ENCODE measurements at regions not wholly inside any gene's neighbourhood (a gene's known extent, or its start where the extent isn't known, plus 50 kb on each side); places are given as distances from the start of the nearest gene placed in this dataset.

GRCh38 chr4:83191026-83191425, 76.5 kb upstream of the PLAC8 start:
- H3K27ac Mint-ChIP-seq: no peak overlapping the region
- no peak overlapping the region for H3K4me3 Mint-ChIP-seq
- peaks cover 22% of the 10 kb centered on the region for H3K4me1 Mint-ChIP-seq
- no peaks in the 10 kb centered on the region for H3K27me3 Mint-ChIP-seq
- no peaks in the 10 kb centered on the region for H3K9me3 Mint-ChIP-seq
- no peak for DNase-seq (ENCODE audit: low spot score in 2 of 2)
- no peaks in the 10 kb centered on the region for H3K36me3 Mint-ChIP-seq
- no peak for ATAC-seq (ENCODE audit: low read depth)

- DNase-seq (ENCODE audit: low spot score in 2 of 2): no peak
- Mint-ChIP-seq H3K36me3 (no peaks in the 10 kb centered on the region), H3K4me1 (peaks cover 15% of the 10 kb centered on the region), H3K9me3 (no peaks in the 10 kb centered on the region), H3K4me3 (no peak overlapping the region), H3K27ac (no peak overlapping the region), H3K27me3 (no peaks in the 10 kb centered on the region)
- ATAC-seq (ENCODE audit: low read depth): no peak
Measured at GRCh38 chr4:83189631-83190136, 75.2 kb upstream of the PLAC8 start.

DNA sequence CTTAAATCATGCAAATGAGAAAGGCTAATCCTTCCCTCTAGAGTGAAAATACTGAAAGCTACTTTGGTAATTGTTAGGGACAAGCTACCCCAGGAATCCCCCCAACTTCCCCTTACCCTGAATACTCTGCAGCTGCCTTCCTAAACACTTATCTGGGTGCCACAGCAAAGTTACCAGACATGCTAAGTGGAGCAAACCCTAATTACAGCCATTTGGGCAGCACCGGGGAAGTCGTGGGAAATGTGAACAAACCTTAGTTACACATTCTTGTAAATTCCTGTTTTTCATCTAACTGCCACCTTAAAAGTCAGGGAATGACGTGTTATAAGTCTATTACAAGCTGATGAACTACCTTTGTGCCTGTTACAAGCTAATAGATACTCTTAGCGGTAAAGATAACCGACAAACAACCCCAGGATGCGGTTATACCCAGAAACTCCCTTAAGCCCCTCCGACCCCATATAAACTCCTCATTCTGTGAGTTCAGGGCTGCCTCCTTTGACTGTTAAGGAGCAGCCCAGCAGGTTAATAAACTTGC, 66.0 kb upstream of the PLAC8 start:
- Mint-ChIP-seq H3K9me3 (no peaks in the 10 kb centered on the region), H3K27ac (peak overlapping the region; percentile 81), H3K36me3 (peaks cover 4% of the 10 kb centered on the region), H3K4me3 (peak overlapping the region; percentile 71), H3K27me3 (no peaks in the 10 kb centered on the region), H3K4me1 (peaks cover 25% of the 10 kb centered on the region)
- DNase-seq (ENCODE audit: low spot score in 2 of 2): no peak
- ATAC-seq (ENCODE audit: low read depth): peak; percentile 80

GRCh38 chr4:83179205-83179604, 64.7 kb upstream of the PLAC8 start:
- H3K4me3 Mint-ChIP-seq: no peak overlapping the region
- H3K4me1 Mint-ChIP-seq: peaks cover 35% of the 10 kb centered on the region
- no peak overlapping the region for H3K27ac Mint-ChIP-seq
- H3K36me3 Mint-ChIP-seq: peaks cover 4% of the 10 kb centered on the region
- H3K27me3 Mint-ChIP-seq: no peaks in the 10 kb centered on the region
- no peaks in the 10 kb centered on the region for H3K9me3 Mint-ChIP-seq
- DNase-seq (ENCODE audit: low spot score in 2 of 2): no peak
- ATAC-seq (ENCODE audit: low read depth): no peak

DNA sequence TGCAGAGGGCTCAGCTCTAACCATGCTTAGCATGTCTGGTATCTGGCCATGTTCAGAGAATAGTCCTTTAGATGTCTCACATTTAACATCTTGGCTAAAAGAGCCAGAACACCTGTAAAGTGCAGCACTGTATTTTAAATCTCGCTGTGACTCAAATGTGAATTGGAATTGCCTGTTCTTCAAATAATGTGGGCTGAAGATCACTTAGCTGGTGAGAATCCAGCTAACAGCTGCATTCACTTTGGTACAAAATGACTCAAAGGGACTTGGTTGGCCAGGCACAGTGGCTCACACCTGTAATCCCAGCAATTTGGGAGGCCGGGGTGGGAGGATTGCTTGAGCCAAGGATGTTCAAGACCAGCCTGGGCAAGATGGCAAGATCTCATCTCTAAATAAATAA, 63.5 kb upstream of the PLAC8 start:
- Mint-ChIP-seq H3K4me3 (no peak overlapping the region), H3K27ac (peak overlapping the region; percentile 71), H3K36me3 (peaks cover 4% of the 10 kb centered on the region), H3K27me3 (no peaks in the 10 kb centered on the region), H3K4me1 (peaks cover 44% of the 10 kb centered on the region), H3K9me3 (no peaks in the 10 kb centered on the region)
- ATAC-seq (ENCODE audit: low read depth): no peak
- DNase-seq (ENCODE audit: low spot score in 2 of 2): no peak

- Mint-ChIP-seq H3K36me3 (peaks cover 4% of the 10 kb centered on the region), H3K4me1 (peaks cover 52% of the 10 kb centered on the region), H3K27me3 (no peaks in the 10 kb centered on the region), H3K27ac (no peak overlapping the region), H3K9me3 (no peaks in the 10 kb centered on the region), H3K4me3 (no peak overlapping the region)
- no peak for ATAC-seq (ENCODE audit: low read depth)
- no peak for DNase-seq (ENCODE audit: low spot score in 2 of 2)
Measured at GRCh38 chr4:83177182-83177581, 62.7 kb upstream of the PLAC8 start.

DNA sequence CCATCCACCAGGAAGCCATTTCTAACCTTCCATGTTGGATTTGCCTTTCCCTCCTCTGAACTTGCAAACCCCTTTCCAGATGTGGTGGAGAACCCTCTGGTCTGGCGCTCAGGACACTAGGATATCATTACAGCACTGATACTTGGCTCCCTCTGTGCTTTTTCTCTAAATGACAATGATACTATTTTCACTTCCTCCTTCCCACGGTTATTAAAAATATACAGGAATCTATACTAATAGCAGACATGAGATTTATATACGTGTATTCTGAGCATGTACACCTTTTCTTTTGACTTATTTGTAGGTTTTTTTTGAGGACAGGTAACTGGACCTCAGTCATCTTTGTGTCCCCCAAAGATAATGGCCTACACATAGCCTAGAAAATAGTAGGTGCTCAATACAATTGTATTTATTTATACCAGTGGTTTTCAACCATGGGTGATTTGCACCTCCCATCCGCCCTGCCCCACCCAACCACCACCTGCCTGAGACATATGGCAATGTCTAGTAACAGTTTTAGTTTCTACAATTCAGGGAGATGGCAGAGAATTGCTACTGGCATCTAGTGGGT, 60.4 kb upstream of the PLAC8 start:
- Mint-ChIP-seq H3K9me3 (no peaks in the 10 kb centered on the region), H3K4me1 (peaks cover 52% of the 10 kb centered on the region), H3K36me3 (peaks cover 4% of the 10 kb centered on the region), H3K27me3 (no peaks in the 10 kb centered on the region), H3K4me3 (peak overlapping the region; percentile 91), H3K27ac (peak overlapping the region; percentile 93)
- DNase-seq (ENCODE audit: low spot score in 2 of 2) (peak in 1 of 2 donors; percentile 50), ATAC-seq (ENCODE audit: low read depth) (peak; percentile 87)

DNA sequence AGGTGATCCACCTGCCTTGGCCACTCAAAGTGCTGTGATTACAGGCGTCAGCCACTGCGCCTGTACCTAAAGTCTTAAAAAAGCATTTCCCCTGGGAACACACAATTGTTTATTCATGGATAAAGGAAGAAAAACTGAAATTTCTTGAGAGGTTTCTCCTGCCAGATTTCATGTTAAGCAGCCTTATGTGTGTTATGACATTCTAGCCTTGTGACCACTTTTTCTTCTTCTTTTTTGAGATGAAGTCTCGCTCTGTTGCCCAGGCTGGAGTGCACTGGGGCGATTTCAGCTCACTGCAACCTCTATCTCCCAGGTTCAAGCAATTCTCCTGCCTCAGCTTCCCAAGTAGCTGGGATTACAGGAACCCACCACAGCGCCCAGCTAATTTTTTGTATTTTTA, 57.8 kb upstream of the PLAC8 start:
- H3K27ac Mint-ChIP-seq: peak overlapping the region; percentile 93

DNA sequence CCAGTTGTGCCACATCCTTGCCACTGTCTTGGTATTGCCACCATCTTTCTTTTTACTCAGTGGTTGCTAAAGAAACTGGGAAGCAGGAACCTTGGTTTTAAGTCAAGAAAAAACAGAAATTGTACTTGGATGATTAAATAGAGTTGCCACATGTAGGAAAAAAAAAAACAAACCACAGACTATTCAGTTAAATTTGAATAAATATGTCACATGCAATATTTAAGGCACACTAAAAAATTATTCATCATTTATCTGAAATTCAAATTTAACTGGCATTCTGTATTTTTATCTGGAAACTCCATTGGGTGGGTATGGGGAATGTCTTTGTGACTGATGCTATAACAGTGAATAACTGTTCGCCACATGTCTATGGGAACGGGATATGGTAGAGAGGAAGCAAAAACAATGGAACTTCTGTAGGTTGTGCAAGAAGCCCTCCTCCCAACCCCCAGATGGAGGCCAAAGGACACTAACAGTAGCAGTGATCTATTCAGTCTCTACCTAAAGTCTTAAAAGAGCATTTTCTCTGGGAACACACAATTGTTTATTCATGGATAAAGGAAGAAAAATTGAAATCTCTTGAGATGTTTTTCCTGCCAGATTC, 57.0 kb upstream of the PLAC8 start:
- H3K36me3 Mint-ChIP-seq: peaks cover 2% of the 10 kb centered on the region
- peaks cover 55% of the 10 kb centered on the region for H3K4me1 Mint-ChIP-seq
- DNase-seq (ENCODE audit: low spot score in 2 of 2) (no peak), ATAC-seq (ENCODE audit: low read depth) (no peak)
- no peak overlapping the region for H3K27ac Mint-ChIP-seq
- H3K27me3 Mint-ChIP-seq: no peaks in the 10 kb centered on the region
- H3K9me3 Mint-ChIP-seq: no peaks in the 10 kb centered on the region
- no peak overlapping the region for H3K4me3 Mint-ChIP-seq

More for the DNA sequence above, 57.8 kb upstream of the PLAC8 start:
- peaks cover 48% of the 10 kb centered on the region for H3K4me1 Mint-ChIP-seq
- no peaks in the 10 kb centered on the region for H3K27me3 Mint-ChIP-seq
- H3K4me3 Mint-ChIP-seq: peak overlapping the region; percentile 39
- H3K9me3 Mint-ChIP-seq: no peaks in the 10 kb centered on the region
- DNase-seq (ENCODE audit: low spot score in 2 of 2) (peak in 1 of 2 donors; percentile 20), ATAC-seq (ENCODE audit: low read depth) (peak; percentile 56)
- peaks cover 2% of the 10 kb centered on the region for H3K36me3 Mint-ChIP-seq

GRCh38 chr4:83170952-83171399, 56.4 kb upstream of the PLAC8 start:
- Mint-ChIP-seq H3K27ac (no peak overlapping the region), H3K4me1 (peaks cover 50% of the 10 kb centered on the region), H3K4me3 (no peak overlapping the region), H3K27me3 (no peaks in the 10 kb centered on the region), H3K9me3 (no peaks in the 10 kb centered on the region), H3K36me3 (no peaks in the 10 kb centered on the region)
- ATAC-seq (ENCODE audit: low read depth) (no peak), DNase-seq (ENCODE audit: low spot score in 2 of 2) (no peak)
